Effector memory CD4-positive, alpha-beta T cell (primary cell): ENCODE measurements at regions not wholly inside any gene's neighbourhood (a gene's known extent, or its start where the extent isn't known, plus 50 kb on each side); places are given as distances from the start of the nearest gene placed in this dataset.
"Not testable (repeated sequence)": the region's sequence is repeated elsewhere in the genome, so short reads cannot be mapped to it uniquely, and the experiment has no call there.

ENCODE experiments used
- DNase-seq, 3 donors: peaks; one replicate each; pipeline ENCODE4 v3.0.0-alpha.2; 2020
- H3K27ac ChIP-seq: 2 replicates; pipeline ENCODE4 v1.7.0; 2013; ENCODE audit warnings: mild to moderate bottlenecking, low read length, moderate library complexity; ENCODE audit not compliant: insufficient read depth, poor library complexity, severe bottlenecking
- H3K27me3 ChIP-seq: replicated peaks from 2 replicates; pipeline ENCODE4 v1.7.0; 2013; ENCODE audit warnings: mild to moderate bottlenecking, low read length; ENCODE audit not compliant: insufficient read depth, control insufficient read depth, poor library complexity, severe bottlenecking
- H3K36me3 ChIP-seq: 2 replicates; pipeline ENCODE4 v1.7.0; 2013; ENCODE audit warnings: mild to moderate bottlenecking, low read length, moderate library complexity; ENCODE audit not compliant: control insufficient read depth, insufficient read depth
- H3K4me1 ChIP-seq: 2 replicates; pipeline ENCODE4 v1.7.0; 2013; ENCODE audit warnings: low read length, mild to moderate bottlenecking; ENCODE audit not compliant: control insufficient read depth, insufficient read depth, poor library complexity, severe bottlenecking
- H3K4me3 ChIP-seq: 2 replicates; pipeline ENCODE4 v1.7.0; 2013; ENCODE audit warnings: low read length, low read depth, mild to moderate bottlenecking; ENCODE audit not compliant: insufficient read depth, poor library complexity, severe bottlenecking
- H3K9me3 ChIP-seq: 2 replicates; pipeline ENCODE4 v1.7.0; 2013; ENCODE audit warnings: mild to moderate bottlenecking, low read length, moderate library complexity; ENCODE audit not compliant: control insufficient read depth

DNA sequence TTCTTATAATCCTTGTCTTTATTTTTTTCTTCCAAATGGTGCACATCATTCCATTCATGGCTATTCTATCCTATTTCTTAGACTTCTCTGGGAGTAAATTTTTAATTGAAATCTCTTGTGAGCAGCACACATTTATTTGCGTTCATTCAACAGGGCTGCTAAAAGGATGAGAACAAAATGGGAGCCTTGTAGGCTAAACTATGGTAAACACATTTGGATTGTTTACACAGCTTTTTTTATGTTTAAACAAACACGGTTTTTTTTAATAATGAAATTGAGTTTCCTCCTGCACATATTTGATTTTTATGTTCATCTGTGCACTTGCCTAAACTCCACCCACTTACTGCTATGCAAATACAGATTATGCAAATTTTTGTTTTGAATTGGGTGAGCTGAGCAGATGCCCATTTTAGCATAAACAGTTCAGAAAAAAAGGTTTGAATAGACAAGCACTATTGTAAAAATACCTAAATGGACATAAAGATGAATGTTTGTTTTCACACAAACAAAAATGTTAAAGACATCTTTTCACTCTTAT is 92.0 kb downstream of the OLIG3 start:
- H3K36me3 ChIP-seq: no peaks in the 10 kb centered on the region
- H3K27me3 ChIP-seq: no peaks in the 10 kb centered on the region
- no peak overlapping the region for H3K4me3 ChIP-seq
- no peak overlapping the region for H3K27ac ChIP-seq
- H3K9me3 ChIP-seq: no peaks in the 10 kb centered on the region
- no peaks in the 10 kb centered on the region for H3K4me1 ChIP-seq
- no peak for DNase-seq

DNA sequence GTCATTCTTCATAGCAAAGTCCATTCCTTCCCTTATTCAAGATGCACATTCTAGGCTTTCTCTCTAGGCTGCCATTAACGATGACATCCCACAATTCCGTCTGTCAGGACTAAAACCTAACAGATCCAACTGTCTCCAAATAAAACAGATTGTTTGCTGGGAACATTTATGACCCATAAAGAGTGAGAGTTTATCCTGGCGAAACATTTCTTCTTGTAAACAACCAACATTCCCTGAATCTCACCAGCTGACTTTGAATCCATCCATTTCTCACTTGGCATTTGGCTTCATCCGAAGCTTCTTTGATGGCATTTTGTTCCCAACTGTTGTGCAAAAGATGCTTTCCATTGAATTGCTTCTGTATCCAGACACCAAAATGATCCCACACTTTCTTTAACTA is 93.1 kb downstream of the OLIG3 start:
- H3K27ac ChIP-seq: no peak overlapping the region
- no peaks in the 10 kb centered on the region for H3K9me3 ChIP-seq
- no peaks in the 10 kb centered on the region for H3K36me3 ChIP-seq
- no peaks in the 10 kb centered on the region for H3K4me1 ChIP-seq
- no peaks in the 10 kb centered on the region for H3K27me3 ChIP-seq
- no peak for DNase-seq
- no peak overlapping the region for H3K4me3 ChIP-seq

DNA sequence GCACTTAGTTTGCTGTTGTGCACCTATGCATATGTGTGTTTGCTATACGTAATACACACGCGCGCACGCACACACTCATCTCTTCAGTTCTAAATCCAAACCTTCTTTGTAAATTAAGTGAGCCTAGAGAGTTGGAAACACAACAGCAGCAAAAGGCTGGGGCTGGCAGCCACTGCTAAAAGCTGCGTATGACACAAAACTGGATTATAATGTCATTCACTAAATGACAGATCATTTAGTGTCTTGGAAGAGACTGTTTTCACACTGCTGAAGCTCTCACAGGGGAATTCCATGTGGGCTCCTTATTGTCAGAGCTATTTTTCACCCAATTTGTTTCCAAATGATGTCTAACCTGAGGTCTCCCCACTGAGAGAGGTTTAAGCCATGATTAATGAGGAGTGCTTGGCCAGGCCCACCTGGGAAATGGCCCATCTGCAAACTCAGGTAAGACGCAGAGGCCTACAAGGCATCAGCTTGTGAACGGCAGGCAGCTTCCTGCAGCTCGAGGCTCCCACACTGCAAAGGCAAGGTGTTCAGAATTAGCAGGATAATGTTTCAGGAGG is 94.2 kb downstream of the OLIG3 start:
- Histone ChIP-seq H3K36me3 (no peaks in the 10 kb centered on the region), H3K9me3 (no peaks in the 10 kb centered on the region), H3K4me1 (no peaks in the 10 kb centered on the region), H3K27ac (no peak overlapping the region), H3K27me3 (no peaks in the 10 kb centered on the region), H3K4me3 (no peak overlapping the region)
- DNase-seq: no peak

DNA sequence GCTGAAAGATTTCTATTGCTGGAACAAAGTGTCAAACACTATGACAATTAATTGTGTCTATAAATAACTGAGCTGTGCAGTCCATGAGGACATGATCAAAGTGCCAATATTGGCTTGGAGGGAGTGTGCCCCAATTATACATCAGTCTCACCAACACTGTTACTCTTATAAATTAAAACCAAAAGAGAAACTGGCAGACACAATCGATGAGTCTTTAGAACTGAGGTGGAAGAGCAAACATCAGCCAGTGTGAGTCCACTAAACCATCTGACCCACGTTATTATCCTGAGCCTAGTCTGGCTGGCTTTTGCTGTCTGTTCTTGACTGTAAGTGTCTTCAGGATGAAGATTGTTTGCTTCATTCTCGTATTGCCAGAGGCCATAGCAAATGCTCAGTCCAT is 98.9 kb downstream of the OLIG3 start:
- Histone ChIP-seq H3K36me3 (no peaks in the 10 kb centered on the region), H3K27ac (no peak overlapping the region), H3K4me3 (no peak overlapping the region), H3K9me3 (no peaks in the 10 kb centered on the region), H3K27me3 (no peaks in the 10 kb centered on the region), H3K4me1 (peaks cover 21% of the 10 kb centered on the region)
- no peak for DNase-seq

DNA sequence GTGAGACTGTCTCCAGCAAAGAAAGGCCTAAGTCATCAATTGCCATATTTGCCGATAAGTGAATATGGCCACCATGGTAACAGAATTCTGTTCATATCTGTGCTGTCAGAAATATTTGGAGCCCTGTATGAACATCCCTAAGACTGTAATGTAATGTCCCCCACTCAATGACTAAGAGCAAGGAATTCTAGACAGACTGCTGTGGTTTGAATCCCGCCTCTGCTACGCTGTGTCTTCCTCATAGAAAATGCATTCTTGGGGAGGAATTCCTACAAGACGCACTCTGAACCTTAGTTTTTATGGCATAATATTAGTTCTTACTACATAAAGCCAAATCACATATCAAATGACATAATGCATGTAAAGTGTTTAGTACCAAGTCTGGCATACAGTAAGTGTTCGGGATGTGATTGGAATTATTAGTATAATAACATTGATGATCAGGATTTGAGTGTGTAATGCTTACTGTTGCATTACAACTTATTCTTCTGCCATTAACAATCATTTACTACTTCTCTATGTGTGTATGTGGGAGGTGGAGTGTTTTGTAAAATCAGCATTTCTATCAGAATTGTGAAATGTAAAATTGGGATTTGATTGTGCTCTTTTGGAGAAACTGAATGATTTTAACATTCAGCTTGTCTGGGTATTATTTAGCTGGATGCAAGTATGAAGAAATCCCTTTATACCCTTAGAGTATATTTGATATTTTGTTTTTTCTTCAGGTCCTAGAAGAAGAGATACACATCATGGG is 103.0 kb downstream of the OLIG3 start:
- Histone ChIP-seq H3K36me3 (no peaks in the 10 kb centered on the region), H3K4me1 (peaks cover 41% of the 10 kb centered on the region), H3K9me3 (no peaks in the 10 kb centered on the region), H3K27ac (peak overlapping the region; percentile 46), H3K4me3 (no peak overlapping the region), H3K27me3 (no peaks in the 10 kb centered on the region)
- DNase-seq: no peak

DNA sequence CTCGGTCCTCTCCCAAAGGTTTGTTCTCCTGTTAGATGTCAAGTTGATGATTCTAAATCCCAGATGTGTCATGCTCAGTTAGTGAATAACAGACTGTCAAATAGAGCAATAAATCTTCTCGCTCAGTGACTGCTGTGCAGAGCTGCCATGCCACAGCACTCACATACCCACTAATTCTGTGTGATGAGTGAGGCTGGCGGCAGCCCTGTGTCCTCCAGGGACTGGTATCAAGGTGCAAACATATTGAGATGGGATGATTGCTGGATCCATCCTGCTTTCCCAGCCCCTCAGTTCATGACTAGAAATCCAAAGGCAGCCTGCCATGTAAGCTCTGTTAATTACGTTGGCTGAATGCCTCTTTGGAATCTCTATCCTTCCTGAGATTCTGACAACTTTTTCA is 103.9 kb downstream of the OLIG3 start:
- Histone ChIP-seq H3K4me3 (no peak overlapping the region), H3K4me1 (peaks cover 41% of the 10 kb centered on the region), H3K36me3 (no peaks in the 10 kb centered on the region), H3K9me3 (no peaks in the 10 kb centered on the region), H3K27ac (peak overlapping the region; percentile 43), H3K27me3 (no peaks in the 10 kb centered on the region)
- no peak for DNase-seq

DNA sequence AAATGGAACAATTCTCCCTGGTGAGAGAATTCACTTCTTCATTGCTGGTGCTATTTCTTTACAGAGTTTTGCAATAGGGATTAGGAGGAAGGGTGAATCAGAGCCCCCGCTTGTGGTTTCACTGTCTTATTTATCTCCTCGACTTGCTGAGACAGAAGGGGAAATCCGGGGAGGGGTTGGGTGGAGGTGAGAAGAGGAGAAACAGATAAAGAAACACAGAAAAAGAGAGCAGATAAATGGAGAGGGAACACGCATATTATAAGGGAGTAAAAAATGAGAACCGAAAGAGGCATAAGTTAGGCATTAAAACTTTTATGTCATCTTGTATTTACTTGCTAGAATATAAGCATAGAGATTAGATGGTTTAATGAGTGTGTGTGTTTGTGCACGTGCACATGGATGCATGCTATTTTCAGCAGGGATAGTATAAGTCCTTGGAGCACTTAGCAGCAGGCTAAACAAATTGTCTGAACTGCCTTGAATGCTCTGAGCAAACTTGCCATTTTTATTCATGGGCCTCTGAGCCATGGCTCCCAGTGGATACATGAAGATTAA is 105.0 kb downstream of the OLIG3 start:
- DNase-seq: peak; percentile 39 to 53 (median 51)
- no peaks in the 10 kb centered on the region for H3K27me3 ChIP-seq
- H3K4me3 ChIP-seq: no peak overlapping the region
- H3K9me3 ChIP-seq: no peaks in the 10 kb centered on the region
- no peaks in the 10 kb centered on the region for H3K36me3 ChIP-seq
- H3K27ac ChIP-seq: peak overlapping the region; percentile 43
- H3K4me1 ChIP-seq: peaks cover 41% of the 10 kb centered on the region

DNA sequence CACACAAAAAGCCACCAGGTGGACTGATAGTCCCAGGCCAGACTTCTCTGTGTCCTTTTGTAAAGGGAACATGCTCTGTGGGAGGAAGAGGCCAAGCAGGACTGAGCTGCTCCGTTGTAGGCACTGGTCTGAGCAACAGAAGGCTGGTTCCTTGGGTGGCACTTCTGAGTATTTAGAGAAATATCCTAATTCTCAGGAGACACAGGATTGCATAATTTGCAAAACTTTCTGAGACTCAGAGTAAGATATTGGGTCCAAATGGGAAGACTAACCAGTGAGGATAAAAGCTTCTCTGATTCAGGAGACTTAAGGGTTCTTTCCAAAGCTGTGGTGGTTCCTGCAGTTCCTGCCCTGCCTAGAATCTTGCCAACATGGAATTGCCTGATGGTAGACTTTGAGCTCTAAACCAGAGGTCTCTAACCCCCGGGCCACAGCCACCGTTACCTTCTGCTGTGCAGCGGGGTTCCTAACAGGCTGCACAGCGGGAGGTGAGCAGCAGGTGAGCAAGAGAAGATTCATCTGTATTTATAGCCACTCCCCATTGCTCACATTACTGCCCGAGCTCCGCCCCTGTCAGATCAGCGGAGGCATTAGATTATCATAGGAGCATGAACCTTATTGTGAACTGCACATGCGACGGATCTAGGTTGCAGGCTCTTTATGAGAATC is 107.0 kb downstream of the OLIG3 start:
- H3K27ac ChIP-seq: no peak overlapping the region
- no peak overlapping the region for H3K4me3 ChIP-seq
- H3K27me3 ChIP-seq: no peaks in the 10 kb centered on the region
- peaks cover 35% of the 10 kb centered on the region for H3K4me1 ChIP-seq
- no peak for DNase-seq
- H3K9me3 ChIP-seq: no peaks in the 10 kb centered on the region
- no peaks in the 10 kb centered on the region for H3K36me3 ChIP-seq

DNA sequence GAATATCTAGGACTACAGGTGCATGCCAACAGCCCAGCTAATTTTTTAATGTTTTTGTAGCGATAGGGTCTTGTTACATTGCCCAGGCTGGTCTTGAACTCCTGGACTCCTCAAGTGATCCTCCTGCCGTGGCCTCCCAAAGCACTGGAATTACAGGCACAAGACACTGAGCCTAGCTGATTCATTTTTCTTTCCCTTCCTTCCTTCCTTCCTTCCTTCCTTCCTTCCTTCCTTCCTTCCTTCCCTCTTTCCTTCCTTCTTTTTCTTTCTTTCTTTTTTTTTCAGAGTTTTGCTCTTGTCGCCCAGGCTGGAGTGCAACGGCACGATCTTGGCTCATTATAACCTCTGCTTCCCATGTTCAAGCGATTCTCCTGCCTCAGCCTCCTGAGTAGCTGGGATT is 110.9 kb downstream of the OLIG3 start:
- H3K27ac ChIP-seq, H3K4me3 ChIP-seq, H3K9me3 ChIP-seq, H3K36me3 ChIP-seq, H3K27me3 ChIP-seq, H3K4me1 ChIP-seq, DNase-seq: not testable (repeated sequence)

DNA sequence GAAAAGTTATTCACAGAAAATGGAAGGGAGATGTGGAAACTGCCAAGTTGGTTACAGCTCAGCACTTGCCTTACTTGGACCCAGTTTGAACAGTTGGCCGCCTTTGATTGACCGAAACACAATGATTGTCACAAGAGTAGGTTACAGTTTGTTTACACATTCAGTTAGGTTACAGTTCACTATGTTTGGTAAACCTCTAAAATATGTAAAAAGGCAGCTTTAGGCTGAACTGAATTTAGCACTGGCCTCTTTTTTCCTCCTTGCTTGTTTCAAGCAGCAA is 116.2 kb downstream of the OLIG3 start:
- Histone ChIP-seq H3K27ac (no peak overlapping the region), H3K9me3 (no peaks in the 10 kb centered on the region), H3K36me3 (no peaks in the 10 kb centered on the region), H3K27me3 (no peaks in the 10 kb centered on the region), H3K4me3 (no peak overlapping the region), H3K4me1 (no peaks in the 10 kb centered on the region)
- DNase-seq: no peak
